ENCODE measurements at regions not wholly inside any gene's neighbourhood (a gene's known extent, or its start where the extent isn't known, plus 50 kb on each side); places are given as distances from the start of the nearest gene placed in this dataset.

DNA sequence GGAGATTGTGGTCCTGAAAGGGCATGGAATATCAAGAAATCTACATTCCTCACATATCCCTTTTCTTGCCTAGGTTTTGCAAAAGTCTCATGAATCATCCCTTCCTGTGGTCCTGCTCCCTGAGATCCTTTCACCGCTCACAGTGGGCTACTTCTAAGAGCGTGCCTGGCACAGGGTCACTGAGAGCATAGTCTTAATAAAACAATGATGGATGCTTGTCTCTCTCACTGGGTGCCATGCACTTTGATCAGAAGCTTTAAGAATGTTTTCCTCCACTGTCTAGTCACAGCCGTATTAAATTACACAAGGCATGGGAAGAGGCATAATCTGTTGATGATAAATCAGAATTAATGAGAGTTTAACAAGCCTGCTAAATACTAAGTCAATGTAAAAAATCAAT lies 269.7 kb upstream of the ATP10A start:
- no peak for TF ChIP-seq TCF7L2 (IDR thresholded peaks at IDR 0.05; ENCODE audit: borderline replicate concordance, extremely low read depth, insufficient read depth, insufficient read length)
- TF ChIP-seq, protein P1, sequence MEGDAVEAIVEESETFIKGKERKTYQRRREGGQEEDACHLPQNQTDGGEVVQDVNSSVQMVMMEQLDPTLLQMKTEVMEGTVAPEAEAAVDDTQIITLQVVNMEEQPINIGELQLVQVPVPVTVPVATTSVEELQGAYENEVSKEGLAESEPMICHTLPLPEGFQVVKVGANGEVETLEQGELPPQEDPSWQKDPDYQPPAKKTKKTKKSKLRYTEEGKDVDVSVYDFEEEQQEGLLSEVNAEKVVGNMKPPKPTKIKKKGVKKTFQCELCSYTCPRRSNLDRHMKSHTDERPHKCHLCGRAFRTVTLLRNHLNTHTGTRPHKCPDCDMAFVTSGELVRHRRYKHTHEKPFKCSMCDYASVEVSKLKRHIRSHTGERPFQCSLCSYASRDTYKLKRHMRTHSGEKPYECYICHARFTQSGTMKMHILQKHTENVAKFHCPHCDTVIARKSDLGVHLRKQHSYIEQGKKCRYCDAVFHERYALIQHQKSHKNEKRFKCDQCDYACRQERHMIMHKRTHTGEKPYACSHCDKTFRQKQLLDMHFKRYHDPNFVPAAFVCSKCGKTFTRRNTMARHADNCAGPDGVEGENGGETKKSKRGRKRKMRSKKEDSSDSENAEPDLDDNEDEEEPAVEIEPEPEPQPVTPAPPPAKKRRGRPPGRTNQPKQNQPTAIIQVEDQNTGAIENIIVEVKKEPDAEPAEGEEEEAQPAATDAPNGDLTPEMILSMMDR (IDR thresholded peaks at IDR 0.05 in 2 of 3, conservative IDR thresholded peaks at IDR 0.05 in 1 of 3; ENCODE audit: borderline replicate concordance in 1 of 3, insufficient read depth in 1 of 3, low read depth in 2 of 3, low read length in 2 of 3), result no peak
- TF ChIP-seq, protein P2, sequence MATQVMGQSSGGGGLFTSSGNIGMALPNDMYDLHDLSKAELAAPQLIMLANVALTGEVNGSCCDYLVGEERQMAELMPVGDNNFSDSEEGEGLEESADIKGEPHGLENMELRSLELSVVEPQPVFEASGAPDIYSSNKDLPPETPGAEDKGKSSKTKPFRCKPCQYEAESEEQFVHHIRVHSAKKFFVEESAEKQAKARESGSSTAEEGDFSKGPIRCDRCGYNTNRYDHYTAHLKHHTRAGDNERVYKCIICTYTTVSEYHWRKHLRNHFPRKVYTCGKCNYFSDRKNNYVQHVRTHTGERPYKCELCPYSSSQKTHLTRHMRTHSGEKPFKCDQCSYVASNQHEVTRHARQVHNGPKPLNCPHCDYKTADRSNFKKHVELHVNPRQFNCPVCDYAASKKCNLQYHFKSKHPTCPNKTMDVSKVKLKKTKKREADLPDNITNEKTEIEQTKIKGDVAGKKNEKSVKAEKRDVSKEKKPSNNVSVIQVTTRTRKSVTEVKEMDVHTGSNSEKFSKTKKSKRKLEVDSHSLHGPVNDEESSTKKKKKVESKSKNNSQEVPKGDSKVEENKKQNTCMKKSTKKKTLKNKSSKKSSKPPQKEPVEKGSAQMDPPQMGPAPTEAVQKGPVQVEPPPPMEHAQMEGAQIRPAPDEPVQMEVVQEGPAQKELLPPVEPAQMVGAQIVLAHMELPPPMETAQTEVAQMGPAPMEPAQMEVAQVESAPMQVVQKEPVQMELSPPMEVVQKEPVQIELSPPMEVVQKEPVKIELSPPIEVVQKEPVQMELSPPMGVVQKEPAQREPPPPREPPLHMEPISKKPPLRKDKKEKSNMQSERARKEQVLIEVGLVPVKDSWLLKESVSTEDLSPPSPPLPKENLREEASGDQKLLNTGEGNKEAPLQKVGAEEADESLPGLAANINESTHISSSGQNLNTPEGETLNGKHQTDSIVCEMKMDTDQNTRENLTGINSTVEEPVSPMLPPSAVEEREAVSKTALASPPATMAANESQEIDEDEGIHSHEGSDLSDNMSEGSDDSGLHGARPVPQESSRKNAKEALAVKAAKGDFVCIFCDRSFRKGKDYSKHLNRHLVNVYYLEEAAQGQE (IDR thresholded peaks at IDR 0.05; ENCODE audit: low read depth), result no peak
- no peak for TF ChIP-seq POLR2A (IDR thresholded peaks at IDR 0.05; ENCODE audit: borderline replicate concordance, extremely low read depth, insufficient read depth, insufficient read length)
- no peak for TF ChIP-seq EZH2 (IDR thresholded peaks at IDR 0.05)
- TF ChIP-seq ZNF274 (IDR thresholded peaks at IDR 0.05; ENCODE audit: low read depth, low read length), result no peak
- no peak for TF ChIP-seq JUND (IDR thresholded peaks at IDR 0.05)
- TF ChIP-seq, protein P3, sequence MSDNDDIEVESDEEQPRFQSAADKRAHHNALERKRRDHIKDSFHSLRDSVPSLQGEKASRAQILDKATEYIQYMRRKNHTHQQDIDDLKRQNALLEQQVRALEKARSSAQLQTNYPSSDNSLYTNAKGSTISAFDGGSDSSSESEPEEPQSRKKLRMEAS (IDR thresholded peaks at IDR 0.05), result no peak
